HG03521 (cell line): ENCODE measurements at regions not wholly inside any gene's neighbourhood (a gene's known extent, or its start where the extent isn't known, plus 50 kb on each side); places are given as distances from the start of the nearest gene placed in this dataset.
A peak's percentile ranks its signal among the peaks of the same experiment; 100 is the strongest.
"Not testable (repeated sequence)": the region's sequence is repeated elsewhere in the genome, so short reads cannot be mapped to it uniquely, and the experiment has no call there.

Source experiments
- ATAC-seq: cut with Tn5 transposase; IDR thresholded peaks from one replicate; pipeline ENCODE4 v1.9.1; 2021; ENCODE audit warnings: mild to moderate bottlenecking, moderate library complexity; ENCODE audit not compliant: unreplicated experiment

GRCh38 chr1:188769181-188769580 lies 1708.5 kb downstream of the BRINP3 start:
- no peak for ATAC-seq

DNA sequence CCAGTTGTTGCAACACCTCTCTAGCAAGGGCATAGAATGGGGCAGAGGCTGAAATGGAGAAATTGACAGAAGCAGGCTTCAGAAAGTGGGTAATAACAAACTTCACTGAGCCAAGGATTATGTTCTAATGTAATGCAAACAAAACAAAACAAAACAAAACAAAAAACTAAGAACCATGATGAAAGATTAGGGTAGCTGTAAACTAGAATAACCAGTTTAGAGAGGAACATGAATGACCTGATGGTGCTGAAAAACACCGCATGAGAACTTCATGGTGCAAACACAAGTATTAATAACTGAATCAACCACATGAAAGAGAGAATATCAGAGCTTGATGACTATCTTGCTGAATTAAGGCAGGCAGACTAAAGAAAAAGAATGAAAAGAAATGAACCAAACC lies 1707.7 kb downstream of the BRINP3 start:
- ATAC-seq = no peak

DNA sequence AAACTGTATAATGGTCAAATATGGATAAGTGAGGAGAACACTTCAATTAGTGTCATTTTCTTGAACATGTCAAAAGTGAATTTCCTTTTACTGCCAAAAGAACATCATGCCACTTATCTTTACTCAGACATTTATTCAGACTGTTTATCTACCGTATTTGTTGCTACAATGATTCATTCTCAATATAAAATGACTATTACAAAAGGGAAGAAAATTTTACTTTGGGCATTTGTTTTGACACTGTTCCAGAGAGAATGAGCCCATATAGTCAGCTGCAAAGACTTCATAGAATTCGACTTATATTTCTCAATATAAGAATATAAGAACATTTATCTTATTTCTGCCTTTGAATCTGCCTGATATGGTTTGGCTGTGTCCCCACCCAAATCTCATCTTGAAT lies 1699.1 kb downstream of the BRINP3 start:
- no peak for ATAC-seq

DNA sequence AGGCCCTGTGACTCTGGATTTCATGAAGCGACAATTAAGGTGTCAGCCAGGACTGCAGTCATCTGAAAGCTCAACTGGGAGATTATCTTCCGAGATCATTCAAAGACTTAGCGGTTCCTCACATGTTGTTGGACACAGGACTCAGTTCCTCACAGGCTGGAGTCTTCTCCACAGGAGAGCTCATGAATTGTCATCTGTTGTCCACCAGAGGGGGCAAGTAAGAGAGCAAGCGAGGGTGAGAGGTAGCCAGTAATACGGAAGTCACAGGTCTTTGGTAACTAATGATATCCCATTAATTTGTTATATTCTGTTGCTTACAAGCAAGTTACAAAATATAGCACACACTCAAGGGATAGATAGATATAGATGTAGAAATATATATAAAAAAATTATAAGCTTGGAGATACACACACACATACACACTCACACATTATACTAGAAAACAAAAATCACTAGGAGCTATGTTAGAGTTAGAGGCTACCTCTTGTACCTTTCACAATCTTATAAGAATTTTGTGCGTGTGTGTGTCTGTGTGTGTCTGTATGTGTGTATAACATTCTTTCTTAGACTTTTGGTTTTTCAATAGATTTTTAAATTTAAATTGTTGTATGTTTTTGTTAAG lies 1695.3 kb downstream of the BRINP3 start:
- ATAC-seq = peak; percentile 94

DNA sequence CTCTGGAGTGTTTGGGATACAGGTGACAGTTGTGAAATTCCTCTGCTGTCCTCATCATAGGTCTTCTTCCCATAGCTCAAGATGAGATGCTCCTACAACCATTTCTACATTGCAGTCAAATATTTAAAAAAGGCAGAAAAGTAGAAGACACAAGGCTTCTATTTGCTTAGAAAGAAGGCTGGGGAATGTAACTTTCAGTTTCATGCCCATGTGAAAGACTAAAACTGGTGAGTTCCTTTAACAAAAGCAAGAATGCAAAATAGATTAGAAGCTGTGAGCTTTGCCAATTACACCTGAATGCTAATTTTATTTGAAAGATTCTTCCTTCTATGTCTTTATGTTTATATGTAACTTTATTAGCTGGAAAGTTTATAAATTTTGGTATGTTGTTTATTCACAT lies 1682.7 kb downstream of the BRINP3 start:
- ATAC-seq = no peak

- not testable (repeated sequence) for ATAC-seq
Measured at GRCh38 chr1:188812153-188812552, 1665.5 kb downstream of the BRINP3 start.

- not testable (repeated sequence) for ATAC-seq
Measured at GRCh38 chr1:188812836-188813573, 1664.7 kb downstream of the BRINP3 start.

- no peak for ATAC-seq
Measured at GRCh38 chr1:188817814-188818213, 1659.8 kb downstream of the BRINP3 start.

DNA sequence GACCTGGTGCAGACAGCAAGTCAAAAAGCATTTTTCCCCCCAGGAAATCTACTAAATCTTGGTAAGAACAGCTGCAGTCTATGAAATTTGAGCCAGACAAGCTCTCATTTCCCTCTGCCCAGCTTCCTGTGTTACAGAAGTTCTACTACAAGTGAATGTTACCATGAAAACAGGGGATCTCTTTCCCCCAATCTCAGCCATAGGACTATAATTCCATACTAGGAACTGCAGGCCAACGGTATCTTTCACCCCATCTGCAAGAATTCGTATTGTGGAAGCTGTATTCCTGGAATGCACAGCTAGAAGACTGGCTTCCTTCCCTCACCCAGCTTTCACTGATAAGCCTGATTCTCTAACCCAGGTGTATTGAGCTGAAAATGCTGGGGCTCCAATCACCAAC lies 1655.4 kb downstream of the BRINP3 start:
- no peak for ATAC-seq

- no peak for ATAC-seq
Measured at GRCh38 chr1:188825471-188825870, 1652.2 kb downstream of the BRINP3 start.

GRCh38 chr1:188826800-188827199 lies 1650.9 kb downstream of the BRINP3 start:
- no peak for ATAC-seq

- ATAC-seq = no peak
Measured at GRCh38 chr1:188827400-188827799, 1650.3 kb downstream of the BRINP3 start.

GRCh38 chr1:188841111-188841696 lies 1636.5 kb downstream of the BRINP3 start:
- not testable (repeated sequence) for ATAC-seq

GRCh38 chr1:188846468-188846867 lies 1631.2 kb downstream of the BRINP3 start:
- no peak for ATAC-seq

- ATAC-seq = no peak
Measured at GRCh38 chr1:188857526-188858087, 1620.1 kb downstream of the BRINP3 start.

GRCh38 chr1:188867614-188868013 lies 1610.0 kb downstream of the BRINP3 start:
- ATAC-seq = no peak

DNA sequence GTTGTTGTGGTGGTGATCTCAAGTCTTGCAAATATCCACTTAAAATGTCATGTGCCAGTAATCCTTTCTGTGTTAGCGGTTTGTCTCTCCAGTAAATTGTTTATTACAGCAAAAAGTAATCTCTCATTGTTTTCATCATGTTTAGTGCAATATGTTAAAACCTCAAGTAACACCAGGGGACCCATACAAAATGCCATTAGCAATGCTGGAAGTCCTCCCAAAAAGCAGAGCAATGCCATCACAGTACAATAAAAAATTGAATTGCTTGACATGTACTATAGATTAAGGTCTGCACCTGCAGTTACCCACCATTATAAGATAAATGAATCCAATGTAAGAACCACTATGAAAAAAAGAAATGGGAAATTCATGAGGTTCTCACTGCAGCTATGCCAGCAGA lies 1606.5 kb downstream of the BRINP3 start:
- ATAC-seq = no peak

DNA sequence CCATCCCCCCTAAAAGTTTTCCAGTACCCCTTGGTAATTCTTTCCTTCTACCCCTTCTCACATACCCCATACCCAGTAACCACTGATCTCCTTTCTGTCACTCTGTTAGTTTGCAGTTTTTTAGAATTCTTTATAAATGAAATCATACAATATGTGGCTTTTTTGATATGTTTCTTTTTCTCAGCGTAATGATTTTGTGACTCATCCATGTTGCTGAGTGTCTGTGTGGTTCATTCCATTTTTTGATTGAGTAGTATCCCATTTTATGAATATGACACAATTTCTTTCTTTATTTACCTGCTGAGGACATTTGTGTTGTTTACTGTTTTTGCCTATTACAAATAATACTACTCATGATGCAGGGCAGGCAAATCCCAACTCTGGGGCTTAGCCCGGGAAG lies 1605.3 kb downstream of the BRINP3 start:
- ATAC-seq = no peak

DNA sequence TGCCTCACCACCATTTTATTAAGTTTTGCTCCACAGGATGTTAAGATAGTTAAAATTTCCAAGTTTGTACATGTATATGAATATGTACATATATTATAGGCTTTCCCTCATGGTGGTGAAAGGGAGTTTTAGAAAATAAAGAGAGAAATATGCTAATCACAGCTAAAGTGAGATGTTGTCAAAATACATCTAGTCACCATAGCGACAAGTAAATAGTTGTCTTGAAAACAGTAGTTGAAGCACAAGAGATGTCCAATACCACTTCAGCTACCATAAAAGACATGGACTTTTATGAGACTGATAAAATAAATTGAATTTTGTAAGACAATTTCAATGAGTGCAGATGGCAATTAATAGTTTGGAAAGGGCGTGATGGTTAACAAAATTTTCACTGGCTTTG lies 1600.0 kb downstream of the BRINP3 start:
- ATAC-seq = no peak

DNA sequence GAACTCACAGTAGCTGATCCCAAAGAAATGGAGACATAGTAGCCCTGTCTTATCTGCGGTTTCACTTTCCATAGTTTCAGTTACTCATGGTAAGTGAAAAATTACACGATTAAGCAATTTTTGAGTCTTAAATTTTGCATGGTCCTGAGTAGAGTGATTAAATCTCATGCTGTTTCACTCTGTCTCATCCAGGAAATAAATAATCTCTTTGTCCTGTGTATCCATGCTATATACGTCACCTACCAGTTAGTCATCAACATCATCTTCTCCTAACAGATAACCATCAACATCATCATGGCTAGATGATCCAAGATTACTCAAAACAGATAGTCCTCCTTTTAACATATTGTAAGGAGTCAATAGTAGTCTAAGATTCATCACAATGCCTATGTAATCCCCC lies 1589.3 kb downstream of the BRINP3 start:
- no peak for ATAC-seq

- no peak for ATAC-seq
Measured at GRCh38 chr1:188889166-188889565, 1588.5 kb downstream of the BRINP3 start.

- ATAC-seq = no peak
Measured at GRCh38 chr1:188891958-188892357, 1585.7 kb downstream of the BRINP3 start.
